H1 (cell line): ENCODE measurements at regions not wholly inside any gene's neighbourhood (a gene's known extent, or its start where the extent isn't known, plus 50 kb on each side); places are given as distances from the start of the nearest gene placed in this dataset.

Experiments used
- CHD1 ChIP-seq: IDR thresholded peaks from 2 replicates; pipeline ENCODE4 v1.6.1; 2012; ENCODE audit warnings: low read depth, low read length, improper control_type of control experiment
- KDM1A ChIP-seq: fragments of 200-600, 300-600 bp; sonication (generic); IDR thresholded peaks from 2 replicates; pipeline ENCODE4 v1.7.1; 2016; ENCODE audit warnings: mild to moderate bottlenecking, low read length, borderline replicate concordance
- MAFK ChIP-seq: IDR thresholded peaks from 2 replicates; pipeline ENCODE4 v1.6.1; 2012; ENCODE audit warnings: low read depth, mild to moderate bottlenecking, improper control_type of control experiment, low read length
- SP4 ChIP-seq: IDR thresholded peaks from 2 replicates; pipeline ENCODE4 v1.6.1; 2012; ENCODE audit warnings: low read length, inconsistent platforms

DNA sequence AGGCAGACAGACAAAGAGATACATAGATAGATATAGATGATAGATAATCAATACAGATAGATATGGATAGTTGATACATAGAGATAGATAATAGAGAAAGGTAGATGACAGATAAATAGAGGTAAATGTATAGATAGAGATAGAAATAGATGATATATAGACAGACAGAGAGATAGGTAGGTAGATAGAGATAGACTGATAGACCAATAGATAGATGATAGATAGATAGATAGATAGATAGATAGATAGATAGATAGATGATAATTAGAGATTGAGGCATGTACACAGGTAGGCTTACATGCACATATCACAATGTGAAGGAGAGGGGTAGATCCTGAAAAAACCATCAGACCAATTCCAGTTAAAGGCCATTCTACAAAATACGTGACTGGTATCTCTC lies 724.7 kb downstream of the GALR1 start (continued):
- TF ChIP-seq KDM1A (no peak), CHD1 (no peak), SP4 (no peak), MAFK (no peak)
